ENCODE measurements at regions not wholly inside any gene's neighbourhood (a gene's known extent, or its start where the extent isn't known, plus 50 kb on each side); places are given as distances from the start of the nearest gene placed in this dataset.

GRCh38 chr4:133084421-133084820 lies 64.7 kb upstream of the PCDH10 start:
- Mint-ChIP-seq H3K9me3 (no peaks in the 10 kb centered on the region), H3K4me1 (ENCODE audit: low read depth) (no peaks in the 10 kb centered on the region), H3K27ac (no peak overlapping the region), H3K36me3 (ENCODE audit: low read depth) (no peaks in the 10 kb centered on the region), H3K4me3 (no peak overlapping the region), H3K27me3 (ENCODE audit: low read depth) (no peaks in the 10 kb centered on the region)

GRCh38 chr4:133095591-133095990 lies 53.5 kb upstream of the PCDH10 start:
- Mint-ChIP-seq H3K27me3 (ENCODE audit: low read depth) (no peaks in the 10 kb centered on the region), H3K36me3 (ENCODE audit: low read depth) (no peaks in the 10 kb centered on the region), H3K4me3 (no peak overlapping the region), H3K27ac (no peak overlapping the region), H3K4me1 (ENCODE audit: low read depth) (no peaks in the 10 kb centered on the region), H3K9me3 (no peaks in the 10 kb centered on the region)

- Mint-ChIP-seq H3K9me3 (no peaks in the 10 kb centered on the region), H3K4me1 (ENCODE audit: low read depth) (no peaks in the 10 kb centered on the region), H3K36me3 (ENCODE audit: low read depth) (no peaks in the 10 kb centered on the region), H3K27ac (no peak overlapping the region), H3K4me3 (no peak overlapping the region), H3K27me3 (ENCODE audit: low read depth) (no peaks in the 10 kb centered on the region)
Measured at GRCh38 chr4:133096972-133097371, 52.1 kb upstream of the PCDH10 start.
